ENCODE measurements at regions not wholly inside any gene's neighbourhood (a gene's known extent, or its start where the extent isn't known, plus 50 kb on each side); places are given as distances from the start of the nearest gene placed in this dataset.

DNA sequence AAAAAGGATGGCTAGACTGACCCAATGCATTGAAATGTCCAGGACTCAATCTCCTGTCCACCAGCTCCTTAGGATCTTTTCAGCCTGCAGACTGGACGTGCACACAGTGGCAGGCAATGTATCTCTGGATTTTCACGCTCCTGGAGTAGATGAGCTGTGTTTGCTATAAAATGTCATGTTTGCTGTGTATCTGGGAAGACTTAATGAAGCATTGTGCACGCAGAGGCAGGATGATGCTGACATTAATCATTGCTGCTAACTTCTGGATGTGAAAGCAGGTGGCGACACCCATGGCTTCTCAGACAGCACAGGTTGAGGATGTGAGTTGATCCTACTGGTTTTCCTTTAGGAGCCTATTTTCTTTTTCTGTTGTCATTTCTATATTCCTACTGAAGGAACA, 133.1 kb upstream of the PCSK2 start:
- TF ChIP-seq, protein P1, sequence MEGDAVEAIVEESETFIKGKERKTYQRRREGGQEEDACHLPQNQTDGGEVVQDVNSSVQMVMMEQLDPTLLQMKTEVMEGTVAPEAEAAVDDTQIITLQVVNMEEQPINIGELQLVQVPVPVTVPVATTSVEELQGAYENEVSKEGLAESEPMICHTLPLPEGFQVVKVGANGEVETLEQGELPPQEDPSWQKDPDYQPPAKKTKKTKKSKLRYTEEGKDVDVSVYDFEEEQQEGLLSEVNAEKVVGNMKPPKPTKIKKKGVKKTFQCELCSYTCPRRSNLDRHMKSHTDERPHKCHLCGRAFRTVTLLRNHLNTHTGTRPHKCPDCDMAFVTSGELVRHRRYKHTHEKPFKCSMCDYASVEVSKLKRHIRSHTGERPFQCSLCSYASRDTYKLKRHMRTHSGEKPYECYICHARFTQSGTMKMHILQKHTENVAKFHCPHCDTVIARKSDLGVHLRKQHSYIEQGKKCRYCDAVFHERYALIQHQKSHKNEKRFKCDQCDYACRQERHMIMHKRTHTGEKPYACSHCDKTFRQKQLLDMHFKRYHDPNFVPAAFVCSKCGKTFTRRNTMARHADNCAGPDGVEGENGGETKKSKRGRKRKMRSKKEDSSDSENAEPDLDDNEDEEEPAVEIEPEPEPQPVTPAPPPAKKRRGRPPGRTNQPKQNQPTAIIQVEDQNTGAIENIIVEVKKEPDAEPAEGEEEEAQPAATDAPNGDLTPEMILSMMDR (IDR thresholded peaks at IDR 0.05) = no peak
- TF ChIP-seq, protein P2, sequence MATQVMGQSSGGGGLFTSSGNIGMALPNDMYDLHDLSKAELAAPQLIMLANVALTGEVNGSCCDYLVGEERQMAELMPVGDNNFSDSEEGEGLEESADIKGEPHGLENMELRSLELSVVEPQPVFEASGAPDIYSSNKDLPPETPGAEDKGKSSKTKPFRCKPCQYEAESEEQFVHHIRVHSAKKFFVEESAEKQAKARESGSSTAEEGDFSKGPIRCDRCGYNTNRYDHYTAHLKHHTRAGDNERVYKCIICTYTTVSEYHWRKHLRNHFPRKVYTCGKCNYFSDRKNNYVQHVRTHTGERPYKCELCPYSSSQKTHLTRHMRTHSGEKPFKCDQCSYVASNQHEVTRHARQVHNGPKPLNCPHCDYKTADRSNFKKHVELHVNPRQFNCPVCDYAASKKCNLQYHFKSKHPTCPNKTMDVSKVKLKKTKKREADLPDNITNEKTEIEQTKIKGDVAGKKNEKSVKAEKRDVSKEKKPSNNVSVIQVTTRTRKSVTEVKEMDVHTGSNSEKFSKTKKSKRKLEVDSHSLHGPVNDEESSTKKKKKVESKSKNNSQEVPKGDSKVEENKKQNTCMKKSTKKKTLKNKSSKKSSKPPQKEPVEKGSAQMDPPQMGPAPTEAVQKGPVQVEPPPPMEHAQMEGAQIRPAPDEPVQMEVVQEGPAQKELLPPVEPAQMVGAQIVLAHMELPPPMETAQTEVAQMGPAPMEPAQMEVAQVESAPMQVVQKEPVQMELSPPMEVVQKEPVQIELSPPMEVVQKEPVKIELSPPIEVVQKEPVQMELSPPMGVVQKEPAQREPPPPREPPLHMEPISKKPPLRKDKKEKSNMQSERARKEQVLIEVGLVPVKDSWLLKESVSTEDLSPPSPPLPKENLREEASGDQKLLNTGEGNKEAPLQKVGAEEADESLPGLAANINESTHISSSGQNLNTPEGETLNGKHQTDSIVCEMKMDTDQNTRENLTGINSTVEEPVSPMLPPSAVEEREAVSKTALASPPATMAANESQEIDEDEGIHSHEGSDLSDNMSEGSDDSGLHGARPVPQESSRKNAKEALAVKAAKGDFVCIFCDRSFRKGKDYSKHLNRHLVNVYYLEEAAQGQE (IDR thresholded peaks at IDR 0.05; ENCODE audit: low read depth, low read length) = no peak
- no peak for TF ChIP-seq TCF12 (IDR thresholded peaks at IDR 0.05)
- TF ChIP-seq POLR2AphosphoS5 (IDR thresholded peaks at IDR 0.05; ENCODE audit: low read depth, low read length) = no peak
- no peak for TF ChIP-seq EZH2phosphoT487 (IDR thresholded peaks at IDR 0.05; ENCODE audit: borderline replicate concordance, low read depth)

Measured in SK-N-SH (cell line).